GM13976 (cell line): ENCODE measurements at regions not wholly inside any gene's neighbourhood (a gene's known extent, or its start where the extent isn't known, plus 50 kb on each side); places are given as distances from the start of the nearest gene placed in this dataset.

Experiments
- DNase-seq: peaks from one replicate; pipeline ENCODE4 v3.0.0; 2012; ENCODE audit warnings: low spot score
- in situ Hi-C: fragments of 300-500 bp; cut with MboI; formaldehyde crosslinking; loops from one replicate; pipeline ENCODE4 v1.12.0; 2022; ENCODE audit warnings: low sequenced_read_pairs, mixed read lengths, inconsistent platforms; ENCODE audit not compliant: unreplicated experiment
- TF ChIP-seq, protein P1 (sequence below): IDR thresholded peaks from 2 replicates; pipeline ENCODE4 v1.5.1; 2012; ENCODE audit warnings: borderline replicate concordance, mild to moderate bottlenecking; ENCODE audit not compliant: insufficient read depth; ENCODE audit errors: extremely low read depth, missing control alignments, control extremely low read depth

DNA sequence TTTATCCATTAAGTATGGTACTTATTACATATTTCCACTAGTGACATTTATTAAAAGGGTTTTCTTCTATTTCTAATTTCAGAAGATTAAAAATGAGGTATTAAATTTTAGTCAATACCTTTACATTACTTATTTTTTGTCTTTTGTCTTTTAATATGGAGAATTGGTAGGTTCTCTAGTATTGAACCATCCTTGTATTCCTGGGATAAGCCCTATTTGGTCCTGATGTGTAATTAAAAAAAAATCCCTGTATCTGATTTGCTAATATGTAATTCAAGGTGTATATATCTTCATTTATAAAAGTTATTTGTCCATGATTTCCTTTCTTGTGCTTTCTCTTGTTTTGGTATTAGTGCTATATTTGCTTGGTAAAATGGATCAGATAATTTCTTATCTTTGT lies 153.7 kb downstream of the TRMT11 start:
- no peak for DNase-seq

DNA sequence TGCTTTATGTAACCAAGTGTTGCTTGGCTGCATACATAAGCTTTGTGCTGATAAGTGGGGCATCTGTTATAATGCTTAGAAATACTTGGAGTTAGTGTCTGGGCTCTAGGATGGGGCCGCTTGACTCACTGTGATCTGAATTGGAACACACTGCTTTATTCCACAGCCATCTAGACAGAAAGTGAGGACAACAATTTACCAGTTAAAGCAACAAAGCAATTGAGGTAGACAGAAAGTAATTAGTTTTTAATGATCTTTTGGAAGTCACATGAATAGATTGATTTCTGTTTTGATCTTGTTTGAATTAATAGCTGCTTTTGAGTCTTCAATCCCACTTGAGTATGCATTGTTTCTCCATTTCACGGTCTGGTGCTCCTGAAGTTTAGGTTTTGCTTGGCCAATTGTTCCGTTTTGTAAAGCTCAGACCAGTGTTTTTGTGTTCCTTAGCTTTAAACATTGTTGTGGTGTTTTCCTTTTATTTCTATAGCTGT lies 157.5 kb downstream of the TRMT11 start:
- DNase-seq, result no peak
- TF ChIP-seq, protein P1, sequence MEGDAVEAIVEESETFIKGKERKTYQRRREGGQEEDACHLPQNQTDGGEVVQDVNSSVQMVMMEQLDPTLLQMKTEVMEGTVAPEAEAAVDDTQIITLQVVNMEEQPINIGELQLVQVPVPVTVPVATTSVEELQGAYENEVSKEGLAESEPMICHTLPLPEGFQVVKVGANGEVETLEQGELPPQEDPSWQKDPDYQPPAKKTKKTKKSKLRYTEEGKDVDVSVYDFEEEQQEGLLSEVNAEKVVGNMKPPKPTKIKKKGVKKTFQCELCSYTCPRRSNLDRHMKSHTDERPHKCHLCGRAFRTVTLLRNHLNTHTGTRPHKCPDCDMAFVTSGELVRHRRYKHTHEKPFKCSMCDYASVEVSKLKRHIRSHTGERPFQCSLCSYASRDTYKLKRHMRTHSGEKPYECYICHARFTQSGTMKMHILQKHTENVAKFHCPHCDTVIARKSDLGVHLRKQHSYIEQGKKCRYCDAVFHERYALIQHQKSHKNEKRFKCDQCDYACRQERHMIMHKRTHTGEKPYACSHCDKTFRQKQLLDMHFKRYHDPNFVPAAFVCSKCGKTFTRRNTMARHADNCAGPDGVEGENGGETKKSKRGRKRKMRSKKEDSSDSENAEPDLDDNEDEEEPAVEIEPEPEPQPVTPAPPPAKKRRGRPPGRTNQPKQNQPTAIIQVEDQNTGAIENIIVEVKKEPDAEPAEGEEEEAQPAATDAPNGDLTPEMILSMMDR, result no peak
- in situ Hi-C loops, result no loop called here

More for the DNA sequence above, 153.7 kb downstream of the TRMT11 start:
- in situ Hi-C loops, result no loop called here
- TF ChIP-seq, protein P1, result no peak

DNA sequence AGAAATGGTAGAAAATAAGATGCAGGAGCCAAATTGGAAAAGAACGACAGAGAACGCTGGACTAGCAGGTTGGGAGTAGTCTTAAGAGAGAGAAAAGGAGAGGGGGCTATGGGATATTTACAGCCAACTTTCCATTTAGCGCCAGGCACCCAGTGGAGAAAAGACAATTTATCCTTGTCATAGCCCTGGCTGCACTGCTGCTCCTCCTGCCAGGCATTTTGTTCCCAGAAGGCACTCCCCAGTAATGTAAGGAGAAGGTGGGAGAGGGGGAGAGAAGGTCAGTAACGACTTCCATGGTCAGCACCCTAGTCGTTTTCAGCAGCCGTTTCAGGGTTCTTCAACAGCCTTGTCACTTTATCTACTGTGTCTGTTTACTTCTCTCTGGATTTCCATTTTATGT lies 159.0 kb downstream of the TRMT11 start:
- no peak for DNase-seq
- TF ChIP-seq, protein P1, result no peak
- in situ Hi-C loops, result no loop called here

DNA sequence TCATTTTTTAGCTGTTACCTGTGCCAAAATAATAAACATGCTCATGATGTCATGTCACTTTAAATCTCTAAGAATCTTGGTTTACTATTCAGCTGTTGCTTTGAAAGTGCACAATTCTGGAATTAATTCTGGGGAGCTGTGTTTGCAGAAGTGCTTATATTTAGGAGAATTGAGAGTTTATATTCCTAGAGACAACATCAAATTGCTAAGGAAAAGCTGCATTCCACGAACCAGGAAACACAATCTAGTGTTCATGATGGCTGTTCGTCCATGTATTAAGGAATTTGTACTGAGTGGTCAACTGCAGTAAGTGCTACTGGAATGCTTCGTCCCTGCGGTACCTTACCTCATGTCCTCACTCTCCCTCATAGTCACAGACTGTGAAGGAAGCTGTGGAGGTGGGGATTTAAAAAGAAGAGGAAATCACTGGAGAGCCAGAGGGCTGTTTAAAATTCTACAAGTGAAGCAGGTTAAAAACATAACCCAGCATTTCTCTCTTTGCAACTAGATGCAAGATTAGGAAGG lies 161.0 kb downstream of the TRMT11 start:
- no peak for DNase-seq
- TF ChIP-seq, protein P1, result no peak
- in situ Hi-C loops, result no loop called here

DNA sequence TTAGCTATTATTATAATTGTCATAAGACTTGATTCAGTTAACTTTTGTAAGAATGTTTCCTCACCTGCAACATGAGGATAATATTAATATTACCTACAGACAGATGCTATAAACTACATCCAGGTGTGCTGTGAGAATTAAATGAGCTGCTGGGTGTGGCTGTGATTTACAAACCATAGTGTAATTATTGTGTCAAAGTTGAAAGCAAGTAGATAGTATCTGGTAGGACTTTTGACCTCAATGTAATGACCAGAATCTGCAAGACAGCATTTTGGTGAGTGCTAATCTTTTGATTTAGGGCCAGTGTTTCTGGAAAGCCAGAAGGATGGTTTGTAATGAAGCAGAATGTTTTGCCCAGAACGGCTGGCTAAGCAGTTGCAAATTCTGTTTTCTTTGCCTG lies 162.5 kb downstream of the TRMT11 start:
- in situ Hi-C loops, result no loop called here
- no peak for DNase-seq

DNA sequence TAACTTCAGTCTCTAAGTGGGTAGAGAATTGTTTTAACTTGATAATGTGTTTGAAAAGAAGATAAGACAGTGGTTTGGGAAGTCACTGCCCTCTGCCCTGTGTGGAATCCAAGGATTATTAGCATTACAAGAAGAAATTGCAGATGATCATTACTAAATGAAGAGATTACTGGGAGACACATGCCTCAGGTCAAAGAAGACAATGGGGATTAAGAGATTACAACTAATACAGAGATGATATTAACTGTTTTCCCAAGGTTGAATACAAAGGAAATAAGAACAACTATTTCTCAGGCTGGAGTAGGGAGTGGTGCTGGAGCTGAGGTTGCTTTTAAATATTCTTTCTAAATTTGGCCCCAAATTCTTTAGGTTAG lies 166.0 kb downstream of the TRMT11 start:
- in situ Hi-C loops, result no loop called here
- DNase-seq, result no peak
- TF ChIP-seq, protein P1, result no peak

More for the DNA sequence above, 162.5 kb downstream of the TRMT11 start:
- TF ChIP-seq, protein P1, result no peak
